GM18867 (cell line): ENCODE measurements at regions not wholly inside any gene's neighbourhood (a gene's known extent, or its start where the extent isn't known, plus 50 kb on each side); places are given as distances from the start of the nearest gene placed in this dataset.
"Not testable (repeated sequence)": the region's sequence is repeated elsewhere in the genome, so short reads cannot be mapped to it uniquely, and the experiment has no call there.

Source experiments
- ATAC-seq: cut with Tn5 transposase; IDR thresholded peaks from one replicate; pipeline ENCODE4 v1.9.1; 2021; ENCODE audit warnings: mild to moderate bottlenecking, moderate library complexity; ENCODE audit not compliant: unreplicated experiment

DNA sequence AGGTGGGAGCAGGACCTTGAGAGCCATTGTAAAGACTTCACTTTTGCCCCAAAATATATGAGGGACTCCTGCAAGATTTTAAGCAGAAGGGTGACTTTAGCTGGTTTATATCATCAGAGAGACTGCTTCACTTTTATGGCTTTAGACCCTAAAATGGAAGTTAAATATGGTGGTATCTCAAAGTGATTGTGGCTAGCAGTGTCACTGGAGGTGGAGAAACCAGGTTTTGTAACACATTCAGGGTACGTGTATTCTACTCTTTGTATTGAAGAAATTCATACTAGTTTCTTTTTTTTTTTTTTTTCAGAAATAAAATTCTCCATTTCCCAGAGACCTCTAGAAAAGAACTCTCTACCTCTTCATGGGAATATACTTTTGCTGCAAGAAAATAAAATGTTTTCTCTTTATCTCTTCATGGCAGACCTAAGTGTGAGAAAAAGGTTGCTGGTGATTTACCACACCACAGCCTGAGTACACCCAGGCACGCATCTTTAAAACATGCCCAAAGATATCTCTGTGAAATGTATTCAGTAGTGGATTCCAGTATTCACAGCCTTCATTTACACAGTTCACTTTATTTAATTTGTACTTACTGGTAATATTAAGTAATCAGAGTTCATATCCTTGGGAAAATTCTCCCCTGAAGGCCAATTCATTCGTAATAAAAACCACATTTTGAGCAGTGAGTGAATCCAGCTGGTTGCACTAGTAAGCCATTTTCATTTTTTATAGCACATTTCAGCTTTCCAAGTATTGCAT lies 74.3 kb upstream of the GUCY1A1 start:
- ATAC-seq = no peak

DNA sequence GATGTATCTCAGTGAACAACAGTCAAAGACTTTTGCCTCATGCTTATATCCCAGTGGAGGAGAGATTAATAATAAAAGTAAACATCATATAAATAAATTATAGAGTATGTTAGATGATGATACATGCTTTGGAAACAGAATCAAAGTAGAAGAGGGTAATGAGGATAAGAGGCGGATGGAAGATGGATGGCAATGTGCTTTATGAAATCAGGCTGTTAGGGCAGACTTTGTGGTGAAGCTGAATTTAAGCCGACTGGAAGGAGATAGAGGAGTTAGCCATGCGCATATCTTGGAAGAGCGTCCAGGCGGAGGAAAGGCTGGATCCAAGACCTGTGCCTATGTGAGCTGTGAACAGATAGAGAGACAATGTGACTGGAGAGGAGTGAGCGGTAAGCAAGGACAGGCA lies 74.9 kb upstream of the GUCY1A1 start:
- ATAC-seq = no peak

DNA sequence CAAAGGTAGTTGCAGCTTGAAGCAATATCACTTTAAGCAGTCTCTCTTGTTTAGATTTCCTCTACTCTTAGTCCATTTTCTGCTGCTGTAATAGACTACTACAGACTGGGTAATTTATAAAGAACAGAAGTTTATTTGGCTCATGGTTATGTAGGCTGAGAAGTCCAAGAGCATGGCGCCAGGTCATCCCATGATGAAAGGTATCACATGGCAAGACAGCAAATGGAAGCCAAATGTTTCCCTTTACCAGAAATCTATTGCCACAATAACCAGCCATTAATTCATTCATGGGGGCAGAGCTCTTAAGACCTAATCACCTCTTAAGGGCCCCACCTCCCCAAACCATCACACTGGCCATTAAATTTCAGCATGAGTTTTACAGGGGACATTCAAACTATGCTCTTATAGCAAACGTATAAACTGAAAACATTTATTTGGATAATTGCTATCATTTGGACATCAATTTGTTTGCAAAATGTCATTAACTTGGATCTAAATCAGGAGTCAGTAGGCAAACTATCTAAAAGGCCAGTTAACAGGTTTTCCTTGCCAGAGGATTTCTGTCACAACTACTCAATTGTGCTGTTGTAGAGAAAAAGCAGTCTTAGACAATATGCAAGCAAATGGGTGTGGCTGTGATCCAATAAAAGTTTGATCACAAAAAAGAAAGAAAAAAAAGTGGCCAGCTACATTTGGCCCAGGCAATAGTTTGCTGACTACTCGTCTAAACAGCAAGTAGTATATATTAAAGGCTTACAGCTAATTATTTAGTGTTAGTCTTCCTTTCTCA lies 75.7 kb upstream of the GUCY1A1 start:
- no peak for ATAC-seq

DNA sequence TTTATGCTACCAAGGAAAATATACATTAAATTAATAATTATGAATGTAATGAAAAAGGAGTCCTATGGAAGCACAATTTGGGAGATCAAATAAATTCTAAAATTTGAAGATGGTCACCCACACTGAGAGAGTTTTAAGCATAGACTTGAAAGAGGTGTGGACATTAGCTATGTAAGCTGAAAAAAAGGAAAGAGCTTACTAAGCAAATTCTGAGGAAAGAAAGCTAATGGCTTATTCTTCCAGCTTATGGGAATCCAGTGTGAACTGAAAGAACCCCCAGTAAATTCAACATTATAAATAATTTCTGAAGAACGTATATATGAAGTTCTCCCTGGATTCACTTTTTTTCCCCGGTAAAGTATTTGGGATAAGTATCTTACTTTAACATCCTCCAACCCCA lies 78.2 kb upstream of the GUCY1A1 start:
- no peak for ATAC-seq

DNA sequence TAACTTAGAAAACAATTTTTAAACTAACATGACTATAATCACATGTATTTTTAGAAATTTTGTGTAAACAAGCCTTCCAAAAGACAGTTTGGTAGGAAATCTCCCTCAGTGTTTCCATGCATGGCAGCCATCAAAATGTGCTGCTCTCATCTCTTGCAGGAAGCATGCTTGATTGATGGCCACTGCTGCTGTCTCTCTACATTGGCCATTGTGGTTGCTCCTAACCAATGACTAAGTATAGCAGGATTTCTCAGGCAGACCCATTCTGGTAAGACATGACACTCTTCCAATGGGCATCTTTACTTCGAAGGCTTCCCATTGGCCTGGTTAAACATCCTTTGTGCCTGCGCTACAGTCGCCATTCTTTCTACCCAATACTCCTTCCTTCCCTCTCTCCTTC lies 78.9 kb upstream of the GUCY1A1 start:
- no peak for ATAC-seq

DNA sequence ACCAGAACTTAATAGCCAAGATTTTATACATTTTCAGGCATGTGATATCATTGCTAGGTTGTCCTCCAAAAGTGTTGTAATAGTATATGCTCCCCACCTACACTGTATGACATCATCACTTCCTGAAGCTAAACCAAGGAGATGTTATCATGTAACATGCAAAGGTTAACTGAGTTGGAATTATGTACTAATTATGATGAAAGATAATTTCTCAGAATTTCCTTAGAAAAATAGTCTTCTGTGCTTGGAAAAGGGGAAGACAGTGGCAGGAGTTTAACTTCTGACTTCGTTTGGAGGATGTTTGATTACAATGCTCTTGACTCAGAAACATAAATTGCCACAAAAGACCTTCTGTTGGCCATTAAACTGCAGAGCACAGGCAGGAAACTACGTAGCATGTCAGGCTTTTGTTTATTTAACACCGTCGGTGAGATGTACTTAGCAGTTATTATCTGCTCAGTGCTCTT lies 83.6 kb upstream of the GUCY1A1 start:
- no peak for ATAC-seq

DNA sequence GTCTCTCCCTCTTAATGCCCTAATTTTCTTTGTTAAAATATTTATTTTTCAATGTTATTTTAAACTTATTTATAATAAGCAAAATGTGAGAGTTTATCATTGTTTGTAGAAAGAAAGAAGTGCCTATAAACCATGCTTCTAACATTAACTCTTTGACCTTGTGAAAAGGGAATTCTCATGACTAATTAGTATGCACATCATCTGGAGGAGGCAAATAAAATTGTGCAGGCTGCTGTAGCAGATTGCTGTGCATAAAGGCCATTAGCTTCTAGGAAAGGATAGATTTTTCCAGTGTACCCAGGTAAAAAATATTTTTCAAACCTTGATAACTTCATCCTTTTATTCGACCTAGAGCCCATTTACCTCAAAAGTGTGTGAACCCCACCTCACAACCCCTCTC lies 84.6 kb upstream of the GUCY1A1 start:
- ATAC-seq = no peak

DNA sequence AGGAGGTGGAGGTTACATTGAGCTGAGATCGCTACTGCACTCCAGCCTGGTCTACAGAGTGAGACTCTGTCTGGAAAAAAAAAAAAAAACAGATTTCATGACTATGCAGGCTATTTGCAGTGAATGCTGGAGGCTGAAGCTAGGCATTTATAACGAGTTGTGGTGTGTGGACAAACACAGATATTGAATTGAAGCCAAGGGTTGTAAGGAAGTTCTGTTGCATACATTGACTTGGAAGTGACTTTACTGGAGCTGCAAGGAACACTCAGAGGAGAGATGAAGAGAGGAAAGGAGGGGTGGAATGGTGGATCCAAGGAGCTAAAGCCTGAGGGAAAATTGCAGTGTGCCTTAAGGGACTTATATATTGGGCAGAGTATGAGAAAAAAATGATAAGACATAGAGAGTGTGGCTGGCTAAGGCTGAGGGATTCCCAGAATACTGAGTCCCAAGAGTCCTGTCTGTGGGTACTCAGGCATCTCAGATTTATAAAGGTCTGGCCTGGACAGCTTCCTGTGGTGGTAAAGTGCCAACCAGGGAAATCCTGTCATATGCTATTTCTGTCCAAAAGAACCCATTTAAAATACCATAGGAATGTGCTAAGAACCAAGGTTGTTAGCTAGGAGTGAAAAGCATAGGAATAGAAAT lies 87.8 kb upstream of the GUCY1A1 start:
- no peak for ATAC-seq

DNA sequence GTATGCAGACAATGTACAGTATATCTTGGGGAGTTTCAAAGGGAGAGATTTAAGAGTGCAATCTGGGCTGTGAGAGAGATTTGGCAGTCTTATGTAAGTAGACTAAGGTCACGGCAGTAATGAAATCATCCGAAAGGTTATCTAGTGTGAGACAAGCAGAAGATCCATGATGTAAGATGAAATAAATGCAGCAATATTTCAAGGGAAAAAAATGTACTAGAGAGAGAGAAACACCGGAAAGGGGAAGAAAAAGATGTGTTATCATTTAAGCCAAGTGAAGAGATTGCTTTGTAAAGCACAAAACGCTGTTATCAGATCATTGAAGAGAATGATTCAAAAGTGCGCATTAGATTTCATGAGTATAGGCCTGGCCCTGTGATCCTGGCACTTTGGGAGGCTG lies 88.4 kb upstream of the GUCY1A1 start:
- ATAC-seq = no peak

DNA sequence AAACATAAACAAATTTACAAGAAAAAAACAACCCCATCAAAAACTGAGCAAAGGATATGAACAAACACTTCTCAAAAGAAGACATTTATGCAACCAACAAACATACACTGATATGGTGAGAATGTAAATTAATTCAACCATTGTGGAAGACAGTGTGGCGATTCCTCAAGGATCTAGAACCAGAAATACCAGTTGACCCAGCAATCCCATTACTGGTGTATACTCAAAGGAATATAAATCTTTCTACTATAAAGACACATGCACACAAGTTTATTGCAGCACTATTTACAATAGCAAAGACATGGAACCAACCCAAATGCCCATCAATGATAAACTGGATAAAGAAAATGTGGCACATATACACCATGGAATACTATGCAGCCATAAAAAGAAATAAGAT lies 92.3 kb upstream of the GUCY1A1 start:
- ATAC-seq = not testable (repeated sequence)

DNA sequence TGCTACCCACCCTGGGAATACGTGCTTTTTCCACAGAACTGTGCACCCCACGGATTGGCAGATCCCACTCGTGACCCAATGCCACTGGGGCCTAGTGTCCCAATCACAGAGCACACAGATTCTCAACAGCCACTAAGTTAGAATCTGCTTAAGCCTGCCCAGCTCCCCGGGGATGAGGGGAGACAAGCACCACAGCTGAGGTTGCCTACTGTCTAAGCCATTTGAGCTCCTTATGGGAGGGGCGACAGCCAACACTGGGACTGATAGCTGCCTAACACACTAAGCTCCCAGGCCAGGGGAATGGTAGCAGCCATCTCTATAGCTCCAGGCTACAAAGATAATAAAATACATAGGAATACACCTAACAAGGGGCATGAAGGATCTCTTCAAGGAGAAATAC lies 93.5 kb upstream of the GUCY1A1 start:
- no peak for ATAC-seq

DNA sequence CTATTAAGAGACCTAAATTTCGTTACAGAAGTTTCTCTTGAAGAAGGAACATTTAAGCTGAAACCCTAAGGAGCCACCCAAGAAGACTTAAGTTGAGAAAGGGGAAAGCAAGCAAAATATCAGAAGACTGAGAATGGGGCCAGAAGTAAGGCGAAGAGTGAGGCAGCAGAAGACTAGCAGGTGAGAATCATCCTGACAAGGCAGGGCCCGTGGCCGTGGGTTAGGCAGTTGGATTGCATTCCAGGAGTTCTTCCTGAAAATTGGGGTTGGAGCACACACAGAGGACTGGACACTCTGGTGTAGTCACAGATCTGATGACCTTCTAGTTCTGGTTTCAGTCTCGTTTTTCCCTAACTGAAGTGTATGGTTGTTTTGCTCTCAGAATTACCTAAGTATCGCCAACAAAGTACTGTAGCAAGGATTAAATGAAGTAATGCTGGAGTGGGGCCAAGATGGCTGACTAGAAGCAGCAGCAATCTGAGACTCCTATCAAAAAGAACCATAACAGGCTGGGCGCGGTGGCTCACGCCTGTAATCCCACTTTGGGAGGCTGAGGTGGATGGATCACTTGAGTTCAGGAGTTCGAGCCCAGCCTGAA lies 94.4 kb upstream of the GUCY1A1 start:
- ATAC-seq = no peak

DNA sequence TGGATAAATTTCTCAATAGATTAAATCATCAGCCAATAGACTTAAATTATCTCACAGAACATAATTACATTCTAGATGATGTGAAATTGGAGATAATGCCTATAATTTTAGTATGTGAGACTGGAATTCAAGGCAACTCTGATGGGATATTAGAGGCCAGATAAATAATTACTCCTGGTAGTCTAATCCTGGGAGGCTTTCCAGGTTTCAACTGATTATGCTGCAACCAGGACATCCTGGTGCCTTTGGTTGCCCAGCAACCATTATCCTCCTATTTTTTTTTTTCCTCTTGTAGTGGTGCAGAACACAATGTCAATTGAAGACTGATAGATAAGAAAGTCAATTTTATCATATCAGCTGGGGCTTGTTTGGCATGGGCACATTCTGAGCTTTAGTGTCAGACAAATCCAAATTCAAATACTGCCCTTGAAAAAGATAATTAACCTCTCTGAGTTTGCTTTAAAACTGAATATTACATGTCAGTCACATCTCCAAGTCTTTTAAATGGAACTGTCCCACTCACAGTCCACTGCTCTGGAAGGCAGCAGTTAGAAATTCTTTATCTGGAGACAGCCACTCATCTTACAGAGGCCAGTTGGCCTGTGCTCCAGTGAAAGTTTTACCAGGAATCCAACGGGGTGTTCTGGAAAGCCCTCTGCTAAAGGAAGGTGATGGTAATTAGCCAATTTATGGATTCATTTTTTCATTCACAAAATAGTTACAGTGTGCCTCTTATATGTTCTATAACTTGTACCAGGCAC lies 95.3 kb upstream of the GUCY1A1 start:
- ATAC-seq = no peak

DNA sequence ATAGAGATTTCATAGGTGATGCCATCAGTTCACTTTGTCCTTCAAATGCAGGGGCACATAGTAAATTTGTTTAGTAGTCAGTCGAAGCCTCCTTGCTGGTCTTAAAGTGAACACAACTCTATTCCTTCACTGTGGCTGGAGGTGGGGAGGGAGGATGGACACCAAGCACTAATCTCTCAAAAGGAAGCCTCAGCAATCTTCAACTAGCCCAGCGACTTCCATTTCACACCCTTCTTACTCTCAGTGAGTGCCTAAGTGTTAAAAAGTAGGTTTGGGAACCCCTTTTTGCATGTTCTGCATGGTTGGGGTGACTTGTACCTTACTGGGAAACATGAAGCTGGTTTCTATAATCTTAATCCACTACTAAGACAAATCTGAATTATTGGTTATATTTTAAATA lies 96.0 kb upstream of the GUCY1A1 start:
- no peak for ATAC-seq

DNA sequence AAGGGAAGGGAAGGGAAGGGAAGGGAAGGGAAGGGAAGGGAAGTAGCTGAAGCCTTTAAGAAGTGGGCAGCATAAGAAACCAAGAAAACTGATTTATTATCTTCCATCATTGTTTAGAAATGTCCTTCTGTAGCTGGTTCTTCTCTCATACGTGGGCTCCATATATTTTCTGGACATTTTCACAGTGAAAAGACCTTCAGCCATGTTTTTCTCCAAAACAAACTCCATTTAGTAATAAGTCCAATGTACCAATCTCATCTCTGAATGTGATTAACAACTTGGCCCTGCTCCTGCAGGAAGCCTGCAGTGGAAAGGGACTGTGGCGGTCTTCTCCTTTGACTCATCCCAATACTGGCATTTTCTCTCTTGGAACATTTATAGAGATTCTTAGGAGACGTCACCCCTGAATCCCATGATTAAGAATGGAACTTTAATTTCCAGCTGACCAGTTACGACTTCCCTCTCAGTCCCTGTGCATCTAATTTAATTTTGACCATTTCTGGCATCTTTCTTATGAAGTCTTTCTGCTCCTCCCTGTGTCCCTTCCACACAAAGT lies 96.6 kb upstream of the GUCY1A1 start:
- ATAC-seq = no peak

DNA sequence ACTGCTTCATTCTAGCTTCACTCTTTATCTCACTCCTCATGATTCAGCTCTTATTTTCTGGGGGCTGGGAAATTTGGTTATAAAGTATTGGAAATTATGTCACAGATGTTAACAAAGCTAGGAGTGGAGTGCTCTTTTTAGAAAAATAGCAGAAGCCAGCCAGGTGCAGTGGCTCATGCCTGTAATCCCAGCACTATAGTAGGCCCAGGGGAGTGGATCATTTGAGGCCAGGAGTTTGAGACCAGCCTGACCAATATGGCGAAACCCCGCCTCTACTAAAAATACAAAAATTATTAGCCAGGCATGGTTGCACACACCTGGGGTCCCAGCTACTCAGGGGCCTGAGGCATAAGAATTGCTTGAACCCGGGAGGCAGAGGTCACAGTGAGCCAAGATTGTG lies 97.2 kb upstream of the GUCY1A1 start:
- no peak for ATAC-seq

DNA sequence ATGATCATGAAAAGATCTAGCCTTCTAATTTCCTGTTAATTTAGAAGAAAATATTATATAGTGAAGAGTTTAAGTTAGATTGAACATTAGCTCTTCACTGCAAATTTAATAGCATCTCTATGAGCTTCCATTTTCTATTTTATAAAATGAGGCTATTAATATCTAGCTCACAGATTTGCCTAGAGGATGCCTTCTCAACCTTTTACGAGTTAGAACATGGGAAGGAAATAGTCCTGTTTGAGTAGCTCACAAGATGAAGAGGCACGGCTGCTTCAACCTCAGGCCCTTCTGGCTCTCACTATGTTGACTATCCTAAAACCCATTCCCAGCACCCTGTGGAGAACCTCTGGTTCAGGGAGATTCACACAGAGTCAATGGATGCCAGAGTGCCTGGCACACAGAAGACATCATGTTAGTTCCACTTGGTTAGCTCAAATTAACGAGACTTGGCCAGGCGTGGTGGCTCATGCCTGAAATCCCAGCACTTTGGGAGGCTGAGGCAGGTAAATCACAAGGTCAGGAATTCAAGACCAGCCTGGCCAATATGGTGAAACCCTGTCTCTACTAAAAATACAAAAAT lies 97.9 kb upstream of the GUCY1A1 start:
- no peak for ATAC-seq

DNA sequence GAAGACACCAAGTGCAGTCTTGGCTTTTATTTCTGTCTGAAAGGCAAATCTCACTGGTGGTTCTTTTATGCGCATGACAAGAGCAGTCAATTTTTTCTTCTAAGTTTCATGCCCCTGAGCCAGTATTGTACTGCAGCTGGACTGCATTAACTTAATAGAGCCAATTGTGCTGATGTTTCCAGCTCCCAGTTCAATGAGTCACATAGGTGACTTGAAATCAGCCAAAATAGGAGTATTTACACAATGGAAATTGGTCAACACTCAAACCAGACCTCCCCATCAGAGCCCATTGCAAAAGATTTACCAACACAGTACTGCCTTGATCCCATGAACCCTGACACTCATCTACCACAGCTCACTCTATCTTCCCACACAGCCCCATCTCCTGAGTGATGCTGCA lies 100.3 kb upstream of the GUCY1A1 start:
- no peak for ATAC-seq

DNA sequence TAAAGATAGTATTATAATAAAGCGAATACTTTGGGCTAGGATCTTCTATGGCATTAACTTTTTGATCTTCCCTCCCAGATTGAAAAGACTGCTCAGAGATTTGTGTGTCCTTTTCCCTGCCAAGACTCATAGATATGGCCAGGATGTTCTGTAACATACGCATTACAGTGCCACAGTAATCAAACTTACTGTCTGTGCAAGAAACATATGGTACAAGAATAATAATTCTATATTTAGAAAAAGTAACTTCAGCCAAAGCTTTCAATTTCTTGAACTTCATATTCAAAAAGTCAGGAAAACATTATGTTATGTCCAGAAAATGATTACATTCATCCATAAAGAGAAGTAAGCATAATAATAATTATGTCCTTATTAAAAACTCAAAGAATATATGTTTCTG lies 100.9 kb upstream of the GUCY1A1 start:
- ATAC-seq = no peak

DNA sequence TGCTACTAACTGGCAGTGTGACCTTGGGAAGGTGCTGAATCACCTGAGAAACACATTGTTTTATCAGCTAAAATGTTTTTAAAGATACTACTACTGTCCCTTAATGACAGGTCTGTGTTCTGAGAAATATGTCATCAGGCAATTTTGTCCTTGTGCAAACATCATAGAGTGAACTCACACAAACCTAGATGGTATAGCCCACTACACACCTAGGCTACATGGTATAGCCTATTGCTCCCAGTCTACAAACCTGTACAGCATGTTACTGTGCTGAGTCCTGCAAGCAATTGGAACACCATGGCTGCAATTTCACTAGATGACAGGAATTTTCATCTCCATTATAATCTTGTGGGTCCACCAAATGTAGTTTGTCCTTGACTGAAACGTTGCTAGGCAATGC lies 101.3 kb upstream of the GUCY1A1 start:
- no peak for ATAC-seq
